Mononuclear cell (primary cell): ENCODE measurements at regions not wholly inside any gene's neighbourhood (a gene's known extent, or its start where the extent isn't known, plus 50 kb on each side); places are given as distances from the start of the nearest gene placed in this dataset.

Experiments used
- H3K27me3 ChIP-seq: 2 replicates; pipeline ENCODE4 v1.6.0; 2011; ENCODE audit warnings: low read length, control low read depth; ENCODE audit not compliant: insufficient read depth
- H3K4me1 ChIP-seq: 2 replicates; pipeline ENCODE4 v1.5.1; 2011; ENCODE audit warnings: mild to moderate bottlenecking, low read length, control low read depth; ENCODE audit not compliant: insufficient read depth
- H3K4me3 ChIP-seq: 2 replicates; pipeline ENCODE4 v1.5.1; 2011; ENCODE audit warnings: mild to moderate bottlenecking, low read length, moderate library complexity
- H3K9me3 ChIP-seq: 2 replicates; pipeline ENCODE4 v1.5.1; 2011; ENCODE audit warnings: low read depth, mild to moderate bottlenecking, control low read depth, low read length

DNA sequence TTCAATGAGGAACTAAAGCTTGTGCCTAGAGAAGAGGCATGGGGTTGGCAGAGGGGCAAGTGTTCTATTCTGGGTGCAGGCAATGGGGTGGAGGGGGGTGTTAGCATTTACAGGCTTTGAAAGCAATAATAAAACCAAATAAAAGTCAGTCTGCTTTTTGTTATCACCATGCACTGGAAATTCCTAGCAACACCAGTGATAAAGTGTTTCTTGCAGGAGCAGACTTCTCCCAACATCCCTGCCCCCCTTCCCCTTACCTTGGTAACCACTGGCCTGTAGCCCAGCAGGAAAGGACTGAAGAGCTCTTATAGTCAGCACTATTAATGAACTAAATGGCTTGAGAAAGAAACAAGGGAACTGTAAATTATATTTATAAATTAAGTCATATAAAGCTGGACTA lies 65.2 kb upstream of the SESN3 start:
- no peaks in the 10 kb centered on the region for H3K27me3 ChIP-seq
- H3K4me3 ChIP-seq = no peak overlapping the region
- peaks cover 42% of the 10 kb centered on the region for H3K4me1 ChIP-seq
- H3K9me3 ChIP-seq = no peaks in the 10 kb centered on the region

DNA sequence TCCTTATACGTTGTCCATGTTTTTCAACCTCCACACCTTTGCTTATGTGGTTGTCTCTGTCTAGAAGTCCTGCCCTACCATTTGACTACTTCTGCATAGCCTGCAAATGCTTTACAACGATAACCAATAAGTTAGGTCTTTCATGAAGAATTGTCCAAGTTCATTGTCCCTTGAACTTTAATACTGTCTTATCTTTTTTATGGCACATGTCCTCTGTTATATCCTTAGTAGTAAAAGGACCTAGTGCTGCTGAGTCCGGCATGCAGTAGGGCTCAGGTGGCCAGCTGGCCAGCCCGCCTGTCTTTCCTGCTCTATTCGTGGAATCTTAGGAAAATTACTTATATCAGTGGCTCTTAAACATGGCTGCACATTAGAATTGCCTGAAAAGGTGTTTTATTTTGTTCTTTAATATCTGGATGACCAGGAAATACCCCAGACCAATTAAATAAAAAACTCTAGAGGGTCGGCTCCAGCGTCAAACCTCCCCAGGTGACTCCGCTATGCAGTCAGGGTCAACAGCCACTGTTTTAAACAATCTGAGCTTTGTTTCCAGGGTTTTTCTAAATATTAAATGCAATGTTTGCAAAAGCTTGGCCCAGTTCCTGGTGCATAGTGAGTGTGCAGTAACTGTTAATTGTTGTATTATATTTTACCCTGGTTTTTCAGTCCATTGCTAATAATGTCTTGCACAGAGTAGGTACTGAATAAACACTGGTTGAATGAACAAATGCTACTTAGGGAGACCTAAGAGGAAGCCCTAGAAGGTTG lies 64.6 kb upstream of the SESN3 start:
- H3K27me3 ChIP-seq = no peaks in the 10 kb centered on the region
- H3K4me1 ChIP-seq = peaks cover 42% of the 10 kb centered on the region
- no peaks in the 10 kb centered on the region for H3K9me3 ChIP-seq
- H3K4me3 ChIP-seq = no peak overlapping the region

DNA sequence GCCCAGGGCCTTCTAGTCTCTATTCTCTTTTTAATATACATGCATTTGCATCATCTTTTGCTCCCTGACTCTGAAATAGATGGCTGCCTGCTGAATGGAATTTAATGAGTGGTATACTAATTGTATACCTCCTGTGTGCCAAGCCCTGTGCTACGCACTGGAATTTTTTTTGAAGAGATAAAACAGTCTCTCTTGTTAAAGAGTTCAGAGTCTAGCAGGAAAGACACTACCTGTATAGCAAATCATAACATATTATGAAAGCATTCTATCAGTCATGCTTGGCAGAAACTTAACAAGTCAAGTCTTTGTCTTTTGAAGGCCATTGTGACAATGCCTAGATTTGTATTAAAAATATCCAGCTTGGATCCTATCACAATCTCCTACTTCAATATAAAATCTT lies 63.7 kb upstream of the SESN3 start:
- H3K9me3 ChIP-seq = no peaks in the 10 kb centered on the region
- no peak overlapping the region for H3K4me3 ChIP-seq
- peaks cover 42% of the 10 kb centered on the region for H3K4me1 ChIP-seq
- no peaks in the 10 kb centered on the region for H3K27me3 ChIP-seq

DNA sequence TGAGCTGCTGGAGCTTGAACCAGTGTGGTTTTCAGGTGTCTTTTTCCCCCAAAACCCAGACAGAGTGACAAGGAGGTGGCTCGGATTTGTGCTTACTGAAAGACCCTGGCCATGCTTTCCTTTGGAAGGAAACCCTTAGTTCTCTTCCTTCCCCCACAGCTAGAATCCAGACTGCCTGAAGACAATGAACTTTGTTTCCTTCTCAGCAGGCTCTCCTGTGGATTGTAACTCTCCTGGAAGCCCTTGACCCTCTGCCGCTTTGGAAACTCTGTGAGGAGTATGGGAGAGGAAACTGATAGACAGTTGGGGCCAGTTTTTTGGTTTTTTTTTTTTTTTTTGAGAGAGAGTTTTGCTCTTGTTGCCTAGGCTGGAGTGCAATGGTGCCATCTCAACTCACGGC lies 62.1 kb upstream of the SESN3 start:
- Histone ChIP-seq H3K4me1 (peaks cover 34% of the 10 kb centered on the region), H3K4me3 (no peak overlapping the region), H3K9me3 (no peaks in the 10 kb centered on the region), H3K27me3 (no peaks in the 10 kb centered on the region)

DNA sequence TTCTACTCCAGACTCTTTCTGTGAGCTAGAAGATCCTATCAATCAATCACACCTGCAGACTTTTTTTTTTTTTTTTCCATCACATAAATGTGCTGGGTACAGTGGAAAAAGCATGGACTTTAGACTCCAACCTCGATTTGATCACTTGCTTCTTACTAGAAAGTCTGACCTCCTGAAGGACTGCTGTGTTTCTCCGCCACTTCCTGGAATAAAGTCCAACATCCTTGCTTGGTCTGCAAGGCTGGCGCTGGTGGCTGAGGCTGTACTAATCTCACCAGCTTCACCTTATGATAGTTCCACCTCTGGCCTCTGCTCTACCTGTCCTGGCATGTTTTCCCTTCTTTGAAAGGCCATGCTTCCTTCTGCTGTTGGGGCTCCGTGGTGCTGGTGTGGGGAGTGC lies 60.9 kb upstream of the SESN3 start:
- Histone ChIP-seq H3K4me3 (no peak overlapping the region), H3K27me3 (no peaks in the 10 kb centered on the region), H3K9me3 (no peaks in the 10 kb centered on the region), H3K4me1 (peaks cover 25% of the 10 kb centered on the region)

DNA sequence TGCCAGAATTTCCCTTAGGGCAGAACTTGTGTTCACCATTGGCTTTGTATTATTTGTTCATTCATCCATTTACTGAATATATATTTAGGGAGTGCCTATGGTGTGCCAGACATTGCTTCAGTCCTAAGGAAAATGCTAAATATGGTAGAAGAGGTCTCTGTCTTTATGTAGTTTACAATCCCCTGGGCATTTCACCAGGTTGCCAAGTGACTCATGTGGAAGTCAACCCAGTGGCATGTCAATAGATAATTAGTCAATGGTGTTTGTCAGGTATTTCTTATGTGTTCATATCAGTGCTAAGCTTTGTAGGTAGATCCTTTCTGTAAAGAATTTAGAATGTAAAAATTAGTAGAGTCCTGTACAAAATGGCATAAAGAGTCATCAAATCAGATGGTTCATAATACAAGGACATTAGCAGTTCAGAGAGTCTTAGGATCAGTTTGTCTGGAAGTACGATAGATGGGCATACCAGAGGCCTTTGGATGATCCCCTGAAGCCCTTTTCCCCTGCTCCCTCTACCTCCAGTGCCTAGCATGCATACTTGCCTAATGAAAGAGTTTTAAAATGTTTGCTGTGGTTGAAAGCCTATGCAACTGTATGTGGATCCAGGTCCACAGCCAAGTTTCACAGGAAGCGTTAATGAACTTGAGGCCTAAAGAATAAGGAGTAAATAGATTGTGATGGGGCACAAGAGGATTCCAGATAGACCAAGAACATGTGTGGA lies 58.5 kb upstream of the SESN3 start:
- H3K4me3 ChIP-seq = no peak overlapping the region
- peaks cover 3% of the 10 kb centered on the region for H3K4me1 ChIP-seq
- no peaks in the 10 kb centered on the region for H3K27me3 ChIP-seq
- H3K9me3 ChIP-seq = no peaks in the 10 kb centered on the region

DNA sequence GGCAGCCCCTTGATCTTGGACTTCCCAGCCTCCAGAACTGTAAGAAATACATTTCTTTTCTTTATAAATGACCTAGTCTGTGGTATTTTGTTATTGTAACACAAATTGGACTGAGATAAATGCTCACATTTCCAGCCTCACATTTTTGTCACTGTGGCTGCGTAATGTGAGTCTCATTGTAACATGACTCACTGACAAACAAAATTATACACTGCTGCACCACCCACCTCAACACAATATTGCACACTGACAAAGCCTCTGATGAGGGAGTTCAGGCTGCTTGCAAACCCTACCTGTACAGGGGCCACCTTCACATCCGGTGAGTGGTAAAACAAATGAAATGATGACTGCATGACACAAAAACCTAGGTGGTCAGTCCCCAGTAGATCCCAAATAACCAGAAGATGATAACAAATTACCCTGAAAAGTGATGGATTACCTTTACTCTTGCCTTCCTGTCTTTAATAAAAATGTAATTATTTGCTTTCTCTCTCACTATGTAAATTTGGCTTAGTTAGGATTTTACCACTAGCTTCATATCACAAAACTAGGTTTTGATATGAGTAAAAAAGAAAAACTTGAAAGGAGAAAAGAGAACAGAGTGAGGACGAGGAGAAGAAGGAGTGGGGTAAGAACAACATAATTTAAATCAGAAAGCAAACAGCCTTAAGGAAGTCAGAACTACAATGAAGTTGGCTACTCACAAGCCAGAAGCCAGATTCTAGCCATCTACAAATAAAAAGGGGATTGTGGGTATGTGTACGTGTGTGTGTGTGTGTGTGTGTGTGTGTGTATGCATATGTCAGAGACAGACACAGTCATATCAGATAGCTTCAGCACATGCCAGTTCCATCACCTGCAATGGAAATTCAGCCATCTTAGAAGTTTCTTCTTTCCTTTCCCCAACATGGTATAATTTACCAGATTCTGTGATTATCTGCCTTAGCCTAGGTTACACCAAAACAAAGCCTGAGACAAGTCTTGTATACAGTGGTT lies 53.4 kb upstream of the SESN3 start:
- H3K4me3 ChIP-seq = no peak overlapping the region
- H3K9me3 ChIP-seq = no peaks in the 10 kb centered on the region
- H3K4me1 ChIP-seq = peaks cover 39% of the 10 kb centered on the region
- H3K27me3 ChIP-seq = no peaks in the 10 kb centered on the region

DNA sequence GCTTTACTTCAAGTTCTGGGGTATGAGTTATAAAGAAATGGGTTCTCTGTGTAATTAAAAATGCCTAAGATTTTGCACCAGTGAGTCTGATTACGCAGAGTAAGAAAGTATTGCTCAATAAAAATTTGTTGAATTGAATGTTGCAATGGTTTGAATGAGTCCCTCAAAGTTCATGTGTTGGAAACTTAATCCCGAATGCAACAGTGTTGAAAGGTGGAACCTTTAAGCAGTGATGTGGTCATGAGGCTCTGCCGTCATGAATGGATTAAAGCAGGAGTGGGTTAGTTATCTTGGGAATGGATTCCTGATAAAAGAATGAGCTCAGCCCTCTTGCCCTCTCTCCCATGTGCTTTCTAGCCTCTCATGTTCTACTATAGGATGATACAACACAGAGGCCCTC lies 52.6 kb upstream of the SESN3 start:
- no peak overlapping the region for H3K4me3 ChIP-seq
- no peaks in the 10 kb centered on the region for H3K27me3 ChIP-seq
- peaks cover 39% of the 10 kb centered on the region for H3K4me1 ChIP-seq
- no peaks in the 10 kb centered on the region for H3K9me3 ChIP-seq

DNA sequence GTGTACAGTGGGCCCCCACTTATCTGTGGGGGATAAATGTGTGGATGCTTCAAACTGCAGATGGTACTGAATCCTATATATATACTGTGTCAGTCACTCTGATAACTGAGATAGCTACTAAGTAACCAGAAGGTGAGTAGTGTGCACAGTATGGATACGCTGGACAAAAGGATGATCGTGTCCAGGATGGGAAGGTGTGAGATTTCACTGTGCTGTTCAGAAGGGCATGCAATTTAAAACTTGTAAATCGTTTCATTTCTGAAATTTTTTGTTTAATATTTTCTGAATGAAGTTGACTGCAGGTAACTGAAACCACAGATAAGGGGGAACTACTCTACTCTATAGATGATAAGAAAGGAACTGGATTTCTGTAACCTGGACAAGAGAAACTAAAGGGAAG lies 52.1 kb upstream of the SESN3 start:
- H3K27me3 ChIP-seq = no peaks in the 10 kb centered on the region
- peaks cover 39% of the 10 kb centered on the region for H3K4me1 ChIP-seq
- H3K4me3 ChIP-seq = no peak overlapping the region
- H3K9me3 ChIP-seq = no peaks in the 10 kb centered on the region

DNA sequence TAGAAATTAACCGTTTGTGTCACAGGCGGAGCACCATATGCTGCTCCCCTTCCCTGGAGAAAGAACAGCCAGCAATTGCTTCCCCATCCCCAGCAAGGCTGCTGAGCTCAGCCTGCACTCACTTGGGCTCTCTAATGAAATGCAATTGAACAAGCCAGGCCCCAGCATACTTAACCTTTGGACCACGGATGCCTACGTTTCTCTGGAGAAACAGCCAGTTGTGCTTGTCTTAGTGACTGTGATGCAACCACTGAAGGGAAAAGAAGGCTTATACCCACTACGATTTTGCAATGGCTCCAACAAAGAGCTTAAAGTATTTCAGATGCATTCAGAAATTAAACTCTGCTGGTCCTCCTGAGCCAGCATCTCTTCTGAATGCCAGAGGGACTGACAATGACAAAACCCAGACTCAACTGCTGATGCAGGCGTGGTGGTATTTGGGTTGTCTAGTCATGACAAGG lies 51.3 kb upstream of the SESN3 start:
- Histone ChIP-seq H3K4me1 (peaks cover 39% of the 10 kb centered on the region), H3K9me3 (no peaks in the 10 kb centered on the region), H3K4me3 (no peak overlapping the region), H3K27me3 (no peaks in the 10 kb centered on the region)
